DOHH2 (cell line): ENCODE measurements at regions not wholly inside any gene's neighbourhood (a gene's known extent, or its start where the extent isn't known, plus 50 kb on each side); places are given as distances from the start of the nearest gene placed in this dataset.
A peak's percentile ranks its signal among the peaks of the same experiment; 100 is the strongest.
"Not testable (repeated sequence)": the region's sequence is repeated elsewhere in the genome, so short reads cannot be mapped to it uniquely, and the experiment has no call there.

Experiments
- H3F3A ChIP-seq: fragments of 200-600 bp; sonication (generic), shearing (Covaris generic); 2 replicates; pipeline ENCODE4 v1.6.0; 2016; ENCODE audit warnings: antibody characterized with exemption, mild to moderate bottlenecking; ENCODE audit not compliant: control insufficient read depth, insufficient read depth
- H3K27ac ChIP-seq: fragments of 200-600 bp; sonication (generic); 2 replicates; pipeline ENCODE4 v1.5.1; 2014; ENCODE audit warnings: low read depth, mild to moderate bottlenecking, low read length, moderate library complexity
- H3K27me3 ChIP-seq: fragments of 200-600 bp; sonication (generic); 2 replicates; pipeline ENCODE4 v1.6.1; 2014; ENCODE audit warnings: mild to moderate bottlenecking, low read length, mixed read lengths; ENCODE audit not compliant: control insufficient read depth
- H3K36me3 ChIP-seq: fragments of 200-600 bp; sonication (generic); 2 replicates; pipeline ENCODE4 v1.6.1; 2014; ENCODE audit warnings: mild to moderate bottlenecking, low read length, moderate library complexity, mixed read lengths; ENCODE audit not compliant: control insufficient read depth
- H3K4me1 ChIP-seq: fragments of 200-600 bp; sonication (generic); 2 replicates; pipeline ENCODE4 v1.6.1; 2014; ENCODE audit warnings: mild to moderate bottlenecking, low read length, mixed read lengths; ENCODE audit not compliant: control insufficient read depth
- H3K4me2 ChIP-seq: fragments of 200-600 bp; sonication (generic); 2 replicates; pipeline ENCODE4 v1.6.0; 2014; ENCODE audit warnings: mild to moderate bottlenecking, low read length, moderate library complexity
- H3K4me3 ChIP-seq: fragments of 200-600 bp; sonication (generic); 2 replicates; pipeline ENCODE4 v1.5.1; 2014; ENCODE audit warnings: mild to moderate bottlenecking, low read length, mixed read lengths
- H3K79me2 ChIP-seq: fragments of 200-600 bp; sonication (generic); 2 replicates; pipeline ENCODE4 v1.6.1; 2014; ENCODE audit warnings: mild to moderate bottlenecking, low read length, mixed read lengths; ENCODE audit not compliant: control insufficient read depth
- H3K9me2 ChIP-seq: fragments of 200-600 bp; sonication (generic); replicated peaks from 2 replicates; pipeline ENCODE4 v1.6.1; 2014; ENCODE audit warnings: mild to moderate bottlenecking, low read length, mixed read lengths; ENCODE audit not compliant: control insufficient read depth
- H3K9me3 ChIP-seq: fragments of 200-600 bp; sonication (generic); 2 replicates; pipeline ENCODE4 v1.6.1; 2014; ENCODE audit warnings: antibody characterized with exemption, low read length, mixed read lengths; ENCODE audit not compliant: control insufficient read depth, insufficient read depth
- H4K20me1 ChIP-seq: fragments of 200-600 bp; sonication (generic); 2 replicates; pipeline ENCODE4 v1.6.0; 2014; ENCODE audit warnings: low read depth, mild to moderate bottlenecking, antibody characterized with exemption, low read length, moderate library complexity; ENCODE audit not compliant: control insufficient read depth, insufficient read depth
- CTCF ChIP-seq: fragments of 200-600 bp; sonication (generic); IDR thresholded peaks from one replicate; pipeline ENCODE4 v1.5.1; 2014; ENCODE audit warnings: antibody characterized with exemption, mild to moderate bottlenecking, low read depth, low read length; ENCODE audit not compliant: poor library complexity, severe bottlenecking
- EZH2phosphoT487 ChIP-seq: fragments of 200-600 bp; sonication (generic); IDR thresholded peaks from 2 replicates; pipeline ENCODE4 v1.6.1; 2017; ENCODE audit warnings: borderline replicate concordance, mild to moderate bottlenecking, antibody characterized with exemption, low read length, moderate library complexity, mixed read lengths

- no peaks in the 10 kb centered on the region for H3K79me2 ChIP-seq
- H3K27ac ChIP-seq = no peak overlapping the region
- no peak overlapping the region for H3K4me2 ChIP-seq
- H3K9me2 ChIP-seq = no peaks in the 10 kb centered on the region
- H3K27me3 ChIP-seq = no peaks in the 10 kb centered on the region
- no peaks in the 10 kb centered on the region for H3K36me3 ChIP-seq
- H3K4me3 ChIP-seq = no peak overlapping the region
- TF ChIP-seq EZH2phosphoT487 (no peak), CTCF (no peak)
- H3K9me3 ChIP-seq = peaks cover 14% of the 10 kb centered on the region
- H4K20me1 ChIP-seq = no peaks in the 10 kb centered on the region
- H3K4me1 ChIP-seq = no peaks in the 10 kb centered on the region
- no peaks in the 10 kb centered on the region for H3F3A ChIP-seq
These were observed 384.4 kb upstream of the CAMK1G start for GRCh38 chr1:209198961-209199750.

- Histone ChIP-seq H3K4me3 (no peak overlapping the region), H3K9me2 (no peaks in the 10 kb centered on the region), H3K4me1 (no peaks in the 10 kb centered on the region), H3K36me3 (no peaks in the 10 kb centered on the region), H3K9me3 (peaks cover 14% of the 10 kb centered on the region), H3K4me2 (no peak overlapping the region), H3F3A (no peaks in the 10 kb centered on the region), H4K20me1 (no peaks in the 10 kb centered on the region), H3K27ac (no peak overlapping the region), H3K27me3 (no peaks in the 10 kb centered on the region), H3K79me2 (no peaks in the 10 kb centered on the region)
- TF ChIP-seq EZH2phosphoT487 = no peak
- no peak for TF ChIP-seq CTCF
These were observed 383.7 kb upstream of the CAMK1G start for GRCh38 chr1:209199822-209200221.

- not testable (repeated sequence) for H3K79me2 ChIP-seq, H3K9me3 ChIP-seq, H3K4me1 ChIP-seq, H3F3A ChIP-seq, H3K36me3 ChIP-seq, H3K9me2 ChIP-seq, H3K27me3 ChIP-seq, H3K27ac ChIP-seq, H4K20me1 ChIP-seq, H3K4me2 ChIP-seq, H3K4me3 ChIP-seq
These were observed 381.2 kb upstream of the CAMK1G start for GRCh38 chr1:209202321-209202720.

- no peak overlapping the region for H3K4me2 ChIP-seq
- H3K9me3 ChIP-seq = no peaks in the 10 kb centered on the region
- TF ChIP-seq CTCF (peak; percentile 82), EZH2phosphoT487 (no peak)
- no peaks in the 10 kb centered on the region for H3K9me2 ChIP-seq
- no peak overlapping the region for H3K27ac ChIP-seq
- no peaks in the 10 kb centered on the region for H3F3A ChIP-seq
- H3K27me3 ChIP-seq = no peaks in the 10 kb centered on the region
- H3K36me3 ChIP-seq = no peaks in the 10 kb centered on the region
- no peaks in the 10 kb centered on the region for H3K79me2 ChIP-seq
- H4K20me1 ChIP-seq = no peaks in the 10 kb centered on the region
- no peaks in the 10 kb centered on the region for H3K4me1 ChIP-seq
- H3K4me3 ChIP-seq = no peak overlapping the region
These were observed 380.5 kb upstream of the CAMK1G start for GRCh38 chr1:209202830-209203532.
